ENCODE measurements at regions not wholly inside any gene's neighbourhood (a gene's known extent, or its start where the extent isn't known, plus 50 kb on each side); places are given as distances from the start of the nearest gene placed in this dataset.

DNA sequence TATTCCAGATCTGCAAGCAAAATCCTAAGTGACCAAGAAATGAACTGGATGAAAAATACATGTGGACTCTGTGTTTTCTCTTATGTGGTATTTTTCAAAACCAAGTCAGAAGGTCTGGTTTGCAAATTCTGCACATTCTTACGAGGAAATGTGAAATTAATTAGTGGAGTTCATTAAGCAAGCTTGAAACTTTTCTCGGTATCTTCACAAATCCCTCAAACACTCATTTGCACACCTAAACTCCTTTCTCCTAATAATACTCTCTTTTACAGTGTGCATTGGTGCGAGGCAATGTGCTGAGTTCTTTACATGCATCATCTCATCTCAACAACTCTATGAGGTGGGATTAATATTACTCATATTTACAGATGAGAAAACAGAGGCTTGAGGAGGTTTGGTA, 82.1 kb downstream of the MTERF1 start:
- FAIRE-seq (no peak), DNase-seq (ENCODE audit: extremely low read depth in 1 of 4, low spot score in 3 of 4) (no peak), ATAC-seq (no peak)
- 0% methylated on average over 3 of the region's 3 CpGs for WGBS (ENCODE audit: insufficient coverage, low coverage, missing lambda C conversion rate)
- no peaks in the 10 kb centered on the region for H3K79me2 ChIP-seq (ENCODE audit: control insufficient read depth, insufficient read depth, low read length)
- H3K27ac ChIP-seq (ENCODE audit: extremely low read depth, low read depth, low read length): no peak overlapping the region
- H3K4me3 ChIP-seq: no peak overlapping the region
- H3K9me3 ChIP-seq (replicated peaks; ENCODE audit: control insufficient read depth, insufficient read depth, low read depth, low read length): no peaks in the 10 kb centered on the region
- no peak for TF ChIP-seq CREM (IDR thresholded peaks at IDR 0.05; ENCODE audit: low read depth)
- no peak for TF ChIP-seq CBFA2T3 (IDR thresholded peaks at IDR 0.05)
- TF ChIP-seq HMG20A (CRISPR knock-in tag; conservative IDR thresholded peaks at IDR 0.05): no peak
- TF ChIP-seq U2AF1 (optimal IDR thresholded peaks at IDR 0.05; ENCODE audit: low read depth, low read length): no peak
- no peak for TF ChIP-seq ATF7 (IDR thresholded peaks at IDR 0.05)
- no peak for TF ChIP-seq BRCA1 (IDR thresholded peaks at IDR 0.05)
- TF ChIP-seq BRCA1 (CRISPR knock-in tag; IDR thresholded peaks at IDR 0.05): no peak
- no peak for TF ChIP-seq CREB3L1 (IDR thresholded peaks at IDR 0.05; ENCODE audit: borderline replicate concordance, low read depth)
- TF ChIP-seq ZKSCAN3 (CRISPR knock-in tag; IDR thresholded peaks at IDR 0.05): no peak
- no peak for TF ChIP-seq ZNF354B (CRISPR knock-in tag; IDR thresholded peaks at IDR 0.05)
- TF ChIP-seq, protein P1, sequence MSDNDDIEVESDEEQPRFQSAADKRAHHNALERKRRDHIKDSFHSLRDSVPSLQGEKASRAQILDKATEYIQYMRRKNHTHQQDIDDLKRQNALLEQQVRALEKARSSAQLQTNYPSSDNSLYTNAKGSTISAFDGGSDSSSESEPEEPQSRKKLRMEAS (CRISPR knock-in tag; IDR thresholded peaks at IDR 0.05): no peak
- TF ChIP-seq AFF4 (CRISPR knock-in tag; IDR thresholded peaks at IDR 0.05): no peak
- TF ChIP-seq, protein P2, sequence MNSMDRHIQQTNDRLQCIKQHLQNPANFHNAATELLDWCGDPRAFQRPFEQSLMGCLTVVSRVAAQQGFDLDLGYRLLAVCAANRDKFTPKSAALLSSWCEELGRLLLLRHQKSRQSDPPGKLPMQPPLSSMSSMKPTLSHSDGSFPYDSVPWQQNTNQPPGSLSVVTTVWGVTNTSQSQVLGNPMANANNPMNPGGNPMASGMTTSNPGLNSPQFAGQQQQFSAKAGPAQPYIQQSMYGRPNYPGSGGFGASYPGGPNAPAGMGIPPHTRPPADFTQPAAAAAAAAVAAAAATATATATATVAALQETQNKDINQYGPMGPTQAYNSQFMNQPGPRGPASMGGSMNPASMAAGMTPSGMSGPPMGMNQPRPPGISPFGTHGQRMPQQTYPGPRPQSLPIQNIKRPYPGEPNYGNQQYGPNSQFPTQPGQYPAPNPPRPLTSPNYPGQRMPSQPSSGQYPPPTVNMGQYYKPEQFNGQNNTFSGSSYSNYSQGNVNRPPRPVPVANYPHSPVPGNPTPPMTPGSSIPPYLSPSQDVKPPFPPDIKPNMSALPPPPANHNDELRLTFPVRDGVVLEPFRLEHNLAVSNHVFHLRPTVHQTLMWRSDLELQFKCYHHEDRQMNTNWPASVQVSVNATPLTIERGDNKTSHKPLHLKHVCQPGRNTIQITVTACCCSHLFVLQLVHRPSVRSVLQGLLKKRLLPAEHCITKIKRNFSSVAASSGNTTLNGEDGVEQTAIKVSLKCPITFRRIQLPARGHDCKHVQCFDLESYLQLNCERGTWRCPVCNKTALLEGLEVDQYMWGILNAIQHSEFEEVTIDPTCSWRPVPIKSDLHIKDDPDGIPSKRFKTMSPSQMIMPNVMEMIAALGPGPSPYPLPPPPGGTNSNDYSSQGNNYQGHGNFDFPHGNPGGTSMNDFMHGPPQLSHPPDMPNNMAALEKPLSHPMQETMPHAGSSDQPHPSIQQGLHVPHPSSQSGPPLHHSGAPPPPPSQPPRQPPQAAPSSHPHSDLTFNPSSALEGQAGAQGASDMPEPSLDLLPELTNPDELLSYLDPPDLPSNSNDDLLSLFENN (IDR thresholded peaks at IDR 0.05; ENCODE audit: low read depth in 2 of 2, low read length in 2 of 2): no peak
- TF ChIP-seq NELFE (IDR thresholded peaks at IDR 0.05; ENCODE audit: insufficient read depth, insufficient read length): no peak
- H3K9me1 ChIP-seq (ENCODE audit: control insufficient read depth, insufficient read depth, low read length): no peaks in the 10 kb centered on the region
- no TSS peak for BruUV-seq (replicated peaks)
- H3K4me2 ChIP-seq (ENCODE audit: insufficient read depth, low read length): no peak overlapping the region
- in situ Hi-C loops (cut with MboI): no loop called here
- H3K4me1 ChIP-seq (replicated peaks in 1 of 2; ENCODE audit: control insufficient read depth in 2 of 2, insufficient read depth in 2 of 2, low read length in 2 of 2): no peaks in the 10 kb centered on the region
- H4K20me1 ChIP-seq (replicated peaks; ENCODE audit: control insufficient read depth, insufficient read depth, low read length): no peaks in the 10 kb centered on the region
- no peaks in the 10 kb centered on the region for H3K36me3 ChIP-seq (ENCODE audit: control insufficient read depth, insufficient read depth, low read length)
- ChIA-PET POLR2A (interaction anchor here (1.0 kb wide), 1 partner anchor 506 kb away, joined by 3 read pairs; no protein-coding TSS in a partner anchor), CTCF (ENCODE audit: low intra/inter-chr PET ratio) (no interaction called here)
- no peak overlapping the region for H3K9ac ChIP-seq (ENCODE audit: insufficient read depth in 1 of 2, low read depth in 2 of 2, low read length in 2 of 2)
- peaks cover 5 to 13% of the 10 kb centered on the region in 2 experiments; a peak in 4 of 5 replicates for H3K27me3 ChIP-seq (ENCODE audit: control insufficient read depth in 2 of 2, insufficient read depth in 2 of 2, low read length in 2 of 2)
- intact Hi-C loops (cut with micrococcal nuclease): no loop called here
- no peak overlapping the region for H2AFZ ChIP-seq (ENCODE audit: low read depth, low read length)
